ENCODE measurements at regions not wholly inside any gene's neighbourhood (a gene's known extent, or its start where the extent isn't known, plus 50 kb on each side); places are given as distances from the start of the nearest gene placed in this dataset.

DNA sequence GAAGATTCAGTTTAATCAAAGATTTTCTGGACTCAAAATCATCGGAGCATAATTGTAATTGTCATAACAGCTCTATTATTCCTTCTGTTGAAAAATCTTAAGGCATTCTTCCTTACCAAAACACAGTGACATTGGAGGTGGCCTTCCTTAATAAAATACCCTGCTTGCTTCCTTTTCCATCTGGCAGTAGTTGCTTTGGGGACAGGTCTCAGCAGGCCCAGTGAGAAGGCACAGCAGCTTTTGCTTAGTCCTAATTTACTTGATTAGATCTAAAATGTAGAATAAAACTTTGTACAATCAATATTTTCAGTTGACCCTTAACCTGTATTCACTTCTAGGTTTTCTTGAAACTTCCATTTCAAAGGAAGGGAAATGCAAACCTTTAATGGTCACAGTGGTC lies 471.6 kb downstream of the PCDH20 start:
- Histone ChIP-seq H3K4me1 (no peaks in the 10 kb centered on the region), H3K36me3 (no peaks in the 10 kb centered on the region), H3K9me3 (no peaks in the 10 kb centered on the region), H3K4me3 (no peak overlapping the region), H3K27me3 (no peaks in the 10 kb centered on the region), H3K27ac (no peak overlapping the region)
- DNase-seq: no peak
- TF ChIP-seq EP300 (IDR thresholded peaks at IDR 0.05; ENCODE audit: low read depth): no peak
- TF ChIP-seq, protein P1, sequence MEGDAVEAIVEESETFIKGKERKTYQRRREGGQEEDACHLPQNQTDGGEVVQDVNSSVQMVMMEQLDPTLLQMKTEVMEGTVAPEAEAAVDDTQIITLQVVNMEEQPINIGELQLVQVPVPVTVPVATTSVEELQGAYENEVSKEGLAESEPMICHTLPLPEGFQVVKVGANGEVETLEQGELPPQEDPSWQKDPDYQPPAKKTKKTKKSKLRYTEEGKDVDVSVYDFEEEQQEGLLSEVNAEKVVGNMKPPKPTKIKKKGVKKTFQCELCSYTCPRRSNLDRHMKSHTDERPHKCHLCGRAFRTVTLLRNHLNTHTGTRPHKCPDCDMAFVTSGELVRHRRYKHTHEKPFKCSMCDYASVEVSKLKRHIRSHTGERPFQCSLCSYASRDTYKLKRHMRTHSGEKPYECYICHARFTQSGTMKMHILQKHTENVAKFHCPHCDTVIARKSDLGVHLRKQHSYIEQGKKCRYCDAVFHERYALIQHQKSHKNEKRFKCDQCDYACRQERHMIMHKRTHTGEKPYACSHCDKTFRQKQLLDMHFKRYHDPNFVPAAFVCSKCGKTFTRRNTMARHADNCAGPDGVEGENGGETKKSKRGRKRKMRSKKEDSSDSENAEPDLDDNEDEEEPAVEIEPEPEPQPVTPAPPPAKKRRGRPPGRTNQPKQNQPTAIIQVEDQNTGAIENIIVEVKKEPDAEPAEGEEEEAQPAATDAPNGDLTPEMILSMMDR (IDR thresholded peaks at IDR 0.05): no peak
- TF ChIP-seq POLR2AphosphoS5 (IDR thresholded peaks at IDR 0.05): no peak
- TF ChIP-seq POLR2A (IDR thresholded peaks at IDR 0.05): no peak
- WGBS, 2 donors (ENCODE audit: low coverage in 1 of 2): 91 to 100% methylated on average over 1 of the region's 1 CpG
- intact Hi-C loops (cut with DNase I; ENCODE audit: low total_unique reads) (no loop called here), in situ Hi-C loops (cut with MboI; ENCODE audit: low pct_ligation_motif_present in 1 of 4, low pct_unique_long_range_greater_than_20kb in 1 of 4, low sequenced_read_pairs in 3 of 4) (no loop called here)

DNA sequence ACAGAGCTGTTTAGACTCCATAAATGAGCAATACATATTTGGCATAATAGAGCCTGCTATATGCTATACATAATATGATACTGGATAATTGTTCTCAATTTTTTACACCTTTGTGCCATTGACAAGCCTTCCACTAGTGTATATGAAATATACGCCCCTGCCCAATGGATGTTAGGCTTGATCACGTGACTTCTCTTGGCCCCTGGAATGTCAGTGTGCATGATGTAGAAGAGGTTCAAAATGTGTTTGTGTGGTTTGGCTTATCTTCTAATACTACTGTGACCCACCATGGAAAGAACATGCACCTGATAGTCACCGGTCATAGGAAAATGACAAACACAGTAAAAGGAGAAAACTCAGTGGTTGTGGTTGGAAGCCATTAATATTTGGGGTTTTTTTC lies 479.4 kb downstream of the PCDH20 start:
- H3K27ac ChIP-seq: no peak overlapping the region
- in situ Hi-C loops (cut with MboI; ENCODE audit: low pct_ligation_motif_present in 1 of 4, low pct_unique_long_range_greater_than_20kb in 1 of 4, low sequenced_read_pairs in 3 of 4) (no loop called here), intact Hi-C loops (cut with DNase I; ENCODE audit: low total_unique reads) (no loop called here)
- H3K4me3 ChIP-seq: no peak overlapping the region
- TF ChIP-seq POLR2A (IDR thresholded peaks at IDR 0.05): no peak
- TF ChIP-seq, protein P1 (IDR thresholded peaks at IDR 0.05): no peak
- TF ChIP-seq POLR2AphosphoS5 (IDR thresholded peaks at IDR 0.05): no peak
- no peak for TF ChIP-seq EP300 (IDR thresholded peaks at IDR 0.05; ENCODE audit: low read depth)
- H3K4me1 ChIP-seq: no peaks in the 10 kb centered on the region
- H3K36me3 ChIP-seq: no peaks in the 10 kb centered on the region
- H3K27me3 ChIP-seq: no peaks in the 10 kb centered on the region
- H3K9me3 ChIP-seq: no peaks in the 10 kb centered on the region
- DNase-seq: no peak
- WGBS, 2 donors (ENCODE audit: low coverage in 1 of 2): 74 to 93% methylated on average over 3 of the region's 3 CpGs

DNA sequence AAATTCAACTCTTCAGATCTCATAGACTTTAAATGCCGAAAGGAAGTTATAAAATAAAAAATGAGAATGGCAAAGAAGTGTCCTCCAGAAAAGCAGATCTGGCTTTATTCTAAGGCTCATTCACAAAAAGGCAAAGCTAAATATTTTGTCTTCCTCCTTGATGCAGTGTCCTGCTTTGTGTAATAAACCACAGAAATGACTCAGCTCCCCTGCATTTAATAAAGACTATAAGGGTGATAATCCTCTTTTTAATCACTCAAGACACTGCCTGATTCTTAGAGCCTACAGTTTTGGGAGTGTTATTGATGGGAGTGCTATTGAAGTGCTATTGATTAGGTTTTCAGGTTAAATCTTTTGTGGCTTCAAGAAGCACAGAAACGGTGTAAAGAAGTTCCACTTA lies 482.0 kb downstream of the PCDH20 start:
- H3K9me3 ChIP-seq: no peaks in the 10 kb centered on the region
- no peak overlapping the region for H3K4me3 ChIP-seq
- no peaks in the 10 kb centered on the region for H3K4me1 ChIP-seq
- WGBS, 2 donors (ENCODE audit: low coverage in 1 of 2): 42 to 80% methylated on average over 2 of the region's 2 CpGs
- in situ Hi-C loops (cut with MboI; ENCODE audit: low pct_ligation_motif_present in 1 of 4, low pct_unique_long_range_greater_than_20kb in 1 of 4, low sequenced_read_pairs in 3 of 4) (no loop called here), intact Hi-C loops (cut with DNase I; ENCODE audit: low total_unique reads) (no loop called here)
- no peaks in the 10 kb centered on the region for H3K27me3 ChIP-seq
- H3K27ac ChIP-seq: no peak overlapping the region
- TF ChIP-seq POLR2AphosphoS5 (IDR thresholded peaks at IDR 0.05) (no peak), EP300 (IDR thresholded peaks at IDR 0.05; ENCODE audit: low read depth) (no peak), POLR2A (IDR thresholded peaks at IDR 0.05) (no peak)
- TF ChIP-seq, protein P1 (IDR thresholded peaks at IDR 0.05): no peak
- no peaks in the 10 kb centered on the region for H3K36me3 ChIP-seq
- no peak for DNase-seq

DNA sequence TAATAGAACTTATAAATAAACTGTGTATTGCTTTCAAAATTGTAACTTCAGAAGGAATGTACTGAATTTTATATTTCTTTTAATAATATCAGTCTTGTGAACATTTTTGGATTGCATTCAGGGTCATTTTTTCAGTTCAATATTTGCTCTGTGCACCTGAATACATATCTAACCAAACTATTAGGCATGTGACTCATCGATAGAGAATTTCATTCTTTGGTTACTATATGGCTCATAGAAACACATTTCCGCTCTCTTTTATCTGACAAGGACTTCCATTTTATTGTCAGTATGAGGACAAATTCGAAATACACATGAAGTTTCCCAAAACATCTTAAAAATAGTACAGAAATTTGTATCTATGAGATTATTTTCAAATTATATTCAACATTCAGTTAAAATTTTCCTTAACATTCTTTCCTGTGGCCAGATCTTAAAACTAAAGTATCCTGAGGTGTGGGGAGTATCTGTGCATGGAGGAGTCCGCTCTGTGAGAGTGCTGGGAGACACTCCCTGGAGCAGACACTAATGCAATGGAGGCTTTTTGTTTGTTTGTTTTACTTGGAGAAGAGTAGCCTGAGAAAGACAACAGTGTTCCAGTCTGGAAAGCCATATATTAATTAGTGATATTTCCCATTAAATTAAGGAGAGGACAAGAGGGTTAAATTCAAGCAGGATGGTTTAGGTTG lies 483.6 kb downstream of the PCDH20 start:
- H3K27ac ChIP-seq: no peak overlapping the region
- H3K36me3 ChIP-seq: no peaks in the 10 kb centered on the region
- no peak overlapping the region for H3K4me3 ChIP-seq
- intact Hi-C loops (cut with DNase I; ENCODE audit: low total_unique reads) (no loop called here), in situ Hi-C loops (cut with MboI; ENCODE audit: low pct_ligation_motif_present in 1 of 4, low pct_unique_long_range_greater_than_20kb in 1 of 4, low sequenced_read_pairs in 3 of 4) (no loop called here)
- 61 to 67% methylated on average over 3 to 4 of the region's 4 CpGs for WGBS, 2 donors (ENCODE audit: low coverage in 1 of 2)
- TF ChIP-seq, protein P1 (IDR thresholded peaks at IDR 0.05): no peak
- no peak for TF ChIP-seq POLR2A (IDR thresholded peaks at IDR 0.05)
- TF ChIP-seq POLR2AphosphoS5 (IDR thresholded peaks at IDR 0.05): no peak
- no peaks in the 10 kb centered on the region for H3K9me3 ChIP-seq
- no peaks in the 10 kb centered on the region for H3K4me1 ChIP-seq
- DNase-seq: no peak
- H3K27me3 ChIP-seq: no peaks in the 10 kb centered on the region

Measured in transverse colon (tissue), 4 donors.